CD8-positive, alpha-beta memory T cell (primary cell): ENCODE measurements at regions not wholly inside any gene's neighbourhood (a gene's known extent, or its start where the extent isn't known, plus 50 kb on each side); places are given as distances from the start of the nearest gene placed in this dataset.

ENCODE experiments used
- CTCF ChIA-PET: fragments of 350-600 bp; sonication (Branson Sonifier 250); formaldehyde crosslinking; loops from one replicate; lab custom pipeline; 2021; ENCODE audit warnings: antibody characterized with exemption; lab: Charles Lee
- POLR2A ChIA-PET: fragments of 350-600 bp; sonication (Branson Sonifier 250); formaldehyde crosslinking; loops from one replicate; lab custom pipeline; 2021; ENCODE audit warnings: antibody characterized with exemption; lab: Charles Lee
- DNase-seq, 5 donors: peaks; one replicate each; pipeline versions ENCODE4 v3.0.0 to v3.0.0-alpha.2; 2020 to 2022; ENCODE audit warnings: mixed read lengths in 1 of 5
- H3K27ac ChIP-seq: one replicate; pipeline ENCODE4 v1.7.0; 2013; ENCODE audit warnings: low read depth, mild to moderate bottlenecking, low read length, moderate library complexity
- H3K27me3 ChIP-seq: 2 replicates; pipeline ENCODE4 v1.7.0; 2013; ENCODE audit warnings: low read length, mild to moderate bottlenecking; ENCODE audit not compliant: insufficient read depth, poor library complexity, severe bottlenecking
- H3K36me3 ChIP-seq: 2 replicates; pipeline ENCODE4 v1.7.0; 2013; ENCODE audit warnings: mild to moderate bottlenecking, low read length, moderate library complexity; ENCODE audit not compliant: insufficient read depth
- H3K4me1 ChIP-seq: 2 replicates; pipeline ENCODE4 v1.7.0; 2013; ENCODE audit warnings: mild to moderate bottlenecking, low read length, moderate library complexity; ENCODE audit not compliant: insufficient read depth
- H3K4me3 ChIP-seq: 2 replicates; pipeline ENCODE4 v1.7.0; 2013; ENCODE audit warnings: mild to moderate bottlenecking, low read length
- H3K9me3 ChIP-seq: 2 replicates; pipeline ENCODE4 v1.7.0; 2013; ENCODE audit warnings: mild to moderate bottlenecking, low read length
- H3K27ac Mint-ChIP-seq, 8 donors: one replicate each; pipeline ENCODE4 v1.8.0; 2020 to 2021; ENCODE audit warnings: mixed read lengths in 8 of 8, mild to moderate bottlenecking in 6 of 8, inconsistent platforms in 3 of 8, moderate library complexity in 3 of 8
- H3K27me3 Mint-ChIP-seq, 2 donors: one replicate each; pipeline ENCODE4 v1.8.0; 2020 to 2021; ENCODE audit warnings: mixed read lengths in 2 of 2, mild to moderate bottlenecking in 1 of 2, moderate library complexity in 1 of 2
- H3K36me3 Mint-ChIP-seq, 3 donors: one replicate each; pipeline ENCODE4 v1.8.0; 2020 to 2021; ENCODE audit warnings: mixed read lengths in 3 of 3, inconsistent platforms in 1 of 3, mild to moderate bottlenecking in 1 of 3
- H3K4me1 Mint-ChIP-seq, 3 donors: one replicate each; pipeline ENCODE4 v1.8.0; 2020 to 2021; ENCODE audit warnings: mixed read lengths in 3 of 3, inconsistent platforms in 1 of 3, mild to moderate bottlenecking in 1 of 3
- H3K4me3 Mint-ChIP-seq, 7 donors: one replicate each; pipeline ENCODE4 v1.8.0; 2020 to 2021; ENCODE audit warnings: mixed read lengths in 7 of 7, mild to moderate bottlenecking in 6 of 7, moderate library complexity in 4 of 7, inconsistent platforms in 2 of 7
- H3K9me3 Mint-ChIP-seq, 5 donors: one replicate each; pipeline ENCODE4 v1.8.0; 2020 to 2022; ENCODE audit warnings: mixed read lengths in 5 of 5, mild to moderate bottlenecking in 3 of 5, moderate library complexity in 2 of 5, inconsistent platforms in 1 of 5

DNA sequence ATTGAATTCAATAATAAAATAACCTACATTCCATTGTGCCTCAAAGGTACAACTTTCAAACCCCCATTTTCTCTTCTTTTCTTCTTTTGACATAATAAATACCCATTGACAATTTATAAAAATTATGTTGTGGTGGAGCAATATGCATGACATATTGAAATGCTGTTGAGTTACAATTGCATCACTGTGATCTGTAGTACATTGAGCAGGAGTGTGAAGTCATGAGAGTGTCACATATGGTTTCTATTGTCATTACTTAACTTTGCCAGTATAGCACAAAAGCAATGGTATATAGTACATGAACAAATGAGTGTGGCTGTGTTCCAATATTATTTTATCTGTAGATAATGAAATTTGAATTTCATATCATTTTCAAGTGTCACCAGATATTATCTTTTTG, 441.3 kb downstream of the GJA1 start:
- H3K27me3 Mint-ChIP-seq: no peaks in the 10 kb centered on the region
- ChIA-PET POLR2A (no interaction called here), CTCF (interaction anchor here (0.7 kb wide), 1 partner anchor 8 kb away, joined by 3 read pairs; no protein-coding TSS in a partner anchor)
- no peak overlapping the region for H3K27ac Mint-ChIP-seq
- Histone ChIP-seq H3K27ac (no peak overlapping the region), H3K4me1 (no peaks in the 10 kb centered on the region), H3K27me3 (no peaks in the 10 kb centered on the region), H3K36me3 (no peaks in the 10 kb centered on the region), H3K9me3 (no peaks in the 10 kb centered on the region), H3K4me3 (no peak overlapping the region)
- H3K4me1 Mint-ChIP-seq: no peaks in the 10 kb centered on the region
- H3K36me3 Mint-ChIP-seq: no peaks in the 10 kb centered on the region
- H3K4me3 Mint-ChIP-seq: no peak overlapping the region
- peaks cover 0 to 5% (median 3%) of the 10 kb centered on the region in 5 donors for H3K9me3 Mint-ChIP-seq
- no peak for DNase-seq

- no peak overlapping the region for H3K27ac ChIP-seq
- Mint-ChIP-seq H3K27me3 (no peaks in the 10 kb centered on the region), H3K27ac (no peak overlapping the region), H3K4me3 (no peak overlapping the region), H3K9me3 (peaks cover 0 to 5% (median 0%) of the 10 kb centered on the region in 5 donors), H3K4me1 (no peaks in the 10 kb centered on the region), H3K36me3 (no peaks in the 10 kb centered on the region)
- H3K27me3 ChIP-seq: no peaks in the 10 kb centered on the region
- H3K4me1 ChIP-seq: no peaks in the 10 kb centered on the region
- no peaks in the 10 kb centered on the region for H3K36me3 ChIP-seq
- H3K4me3 ChIP-seq: no peak overlapping the region
- no peak for DNase-seq
- H3K9me3 ChIP-seq: no peaks in the 10 kb centered on the region
- ChIA-PET POLR2A (no interaction called here), CTCF (no interaction called here)
Measured at GRCh38 chr6:121879149-121879548, 443.7 kb downstream of the GJA1 start.

- CTCF ChIA-PET: no interaction called here
- POLR2A ChIA-PET: no interaction called here
- Histone ChIP-seq H3K9me3 (no peaks in the 10 kb centered on the region), H3K4me3 (no peak overlapping the region), H3K27me3 (no peaks in the 10 kb centered on the region), H3K4me1 (no peaks in the 10 kb centered on the region), H3K36me3 (no peaks in the 10 kb centered on the region), H3K27ac (no peak overlapping the region)
- Mint-ChIP-seq H3K4me1 (no peaks in the 10 kb centered on the region), H3K27ac (no peak overlapping the region), H3K4me3 (no peak overlapping the region), H3K27me3 (no peaks in the 10 kb centered on the region), H3K9me3 (peaks cover 0 to 5% (median 0%) of the 10 kb centered on the region in 5 donors), H3K36me3 (no peaks in the 10 kb centered on the region)
- DNase-seq: no peak
Measured at GRCh38 chr6:121880831-121881230, 445.4 kb downstream of the GJA1 start.

DNA sequence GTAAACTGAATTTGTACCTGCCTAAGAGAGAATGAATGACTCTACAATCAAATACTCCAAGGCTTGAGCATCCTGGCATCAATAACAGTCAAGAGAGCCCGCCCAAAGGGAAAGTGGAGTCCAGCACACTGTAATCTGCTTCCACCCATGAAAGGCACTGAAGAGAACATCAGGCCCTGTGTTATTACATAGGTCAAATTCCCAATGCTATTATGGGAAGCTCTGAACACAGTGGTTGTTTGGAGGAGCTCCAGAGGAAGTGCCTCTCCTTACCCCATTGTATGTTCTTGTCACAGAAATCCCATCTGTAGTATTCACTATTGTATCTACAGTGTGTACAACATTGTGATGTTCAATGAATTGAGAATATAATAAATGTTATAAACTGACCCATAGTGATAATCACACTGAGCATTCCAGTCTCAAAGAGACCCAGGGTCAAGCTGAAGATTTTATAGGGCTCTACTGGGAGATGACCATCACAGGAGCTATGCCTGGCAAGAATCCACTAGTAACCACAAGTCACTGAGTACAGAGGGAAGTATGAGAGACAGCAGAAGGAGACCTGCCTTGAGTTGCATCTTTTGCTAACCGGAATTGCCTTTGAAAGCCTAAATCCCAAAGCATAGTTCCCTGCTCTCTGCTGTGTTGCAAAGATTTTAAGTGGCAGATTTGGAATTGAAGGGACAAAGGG, 446.7 kb downstream of the GJA1 start:
- no peaks in the 10 kb centered on the region for H3K4me1 ChIP-seq
- Mint-ChIP-seq H3K27me3 (no peaks in the 10 kb centered on the region), H3K27ac (no peak overlapping the region), H3K4me3 (no peak overlapping the region), H3K4me1 (no peaks in the 10 kb centered on the region), H3K9me3 (peaks cover 0 to 3% (median 0%) of the 10 kb centered on the region in 5 donors), H3K36me3 (no peaks in the 10 kb centered on the region)
- H3K27ac ChIP-seq: no peak overlapping the region
- H3K4me3 ChIP-seq: no peak overlapping the region
- ChIA-PET POLR2A (no interaction called here), CTCF (no interaction called here)
- H3K9me3 ChIP-seq: no peaks in the 10 kb centered on the region
- no peaks in the 10 kb centered on the region for H3K36me3 ChIP-seq
- no peak for DNase-seq
- no peaks in the 10 kb centered on the region for H3K27me3 ChIP-seq

GRCh38 chr6:121884091-121884490, 448.6 kb downstream of the GJA1 start:
- H3K4me1 Mint-ChIP-seq: no peaks in the 10 kb centered on the region
- H3K9me3 ChIP-seq: no peaks in the 10 kb centered on the region
- POLR2A ChIA-PET: no interaction called here
- H3K4me3 Mint-ChIP-seq: no peak overlapping the region
- no peak overlapping the region for H3K4me3 ChIP-seq
- no peak overlapping the region for H3K27ac ChIP-seq
- no peak for DNase-seq
- no peaks in the 10 kb centered on the region for H3K4me1 ChIP-seq
- H3K27me3 Mint-ChIP-seq: no peaks in the 10 kb centered on the region
- no peaks in the 10 kb centered on the region for H3K27me3 ChIP-seq
- H3K9me3 Mint-ChIP-seq: peaks cover 0 to 3% (median 1%) of the 10 kb centered on the region in 5 donors
- no peak overlapping the region for H3K27ac Mint-ChIP-seq
- no peaks in the 10 kb centered on the region for H3K36me3 ChIP-seq
- CTCF ChIA-PET: no interaction called here
- no peaks in the 10 kb centered on the region for H3K36me3 Mint-ChIP-seq

DNA sequence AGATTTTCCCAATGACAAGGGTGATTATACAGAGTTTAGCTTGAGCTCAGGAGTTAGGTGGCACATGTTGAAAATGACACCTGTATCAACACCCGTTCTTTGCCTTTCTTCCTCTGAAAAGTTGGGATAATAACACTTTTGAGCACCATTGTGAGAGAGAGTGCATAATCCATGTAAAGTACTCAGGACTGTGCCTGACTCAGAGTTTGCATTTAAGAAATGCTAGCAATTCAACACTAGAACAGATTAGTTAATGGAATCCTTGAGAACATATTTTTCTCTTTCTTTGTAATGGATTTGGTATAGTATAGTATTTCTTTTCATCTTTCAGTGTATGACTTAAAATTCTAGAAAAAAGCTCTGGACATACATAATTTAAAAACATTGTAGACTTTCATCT, 449.2 kb downstream of the GJA1 start:
- no peak overlapping the region for H3K4me3 Mint-ChIP-seq
- POLR2A ChIA-PET: no interaction called here
- no peaks in the 10 kb centered on the region for H3K36me3 Mint-ChIP-seq
- H3K36me3 ChIP-seq: no peaks in the 10 kb centered on the region
- no peak for DNase-seq
- H3K27ac ChIP-seq: no peak overlapping the region
- H3K4me1 ChIP-seq: no peaks in the 10 kb centered on the region
- H3K9me3 ChIP-seq: no peaks in the 10 kb centered on the region
- H3K27me3 Mint-ChIP-seq: no peaks in the 10 kb centered on the region
- H3K27me3 ChIP-seq: no peaks in the 10 kb centered on the region
- no peaks in the 10 kb centered on the region for H3K4me1 Mint-ChIP-seq
- no peak overlapping the region for H3K27ac Mint-ChIP-seq
- peaks cover 0 to 3% (median 1%) of the 10 kb centered on the region in 5 donors for H3K9me3 Mint-ChIP-seq
- CTCF ChIA-PET: interaction anchor here (1.0 kb wide), 1 partner anchor 8 kb away, joined by 3 read pairs; no protein-coding TSS in a partner anchor
- H3K4me3 ChIP-seq: no peak overlapping the region

DNA sequence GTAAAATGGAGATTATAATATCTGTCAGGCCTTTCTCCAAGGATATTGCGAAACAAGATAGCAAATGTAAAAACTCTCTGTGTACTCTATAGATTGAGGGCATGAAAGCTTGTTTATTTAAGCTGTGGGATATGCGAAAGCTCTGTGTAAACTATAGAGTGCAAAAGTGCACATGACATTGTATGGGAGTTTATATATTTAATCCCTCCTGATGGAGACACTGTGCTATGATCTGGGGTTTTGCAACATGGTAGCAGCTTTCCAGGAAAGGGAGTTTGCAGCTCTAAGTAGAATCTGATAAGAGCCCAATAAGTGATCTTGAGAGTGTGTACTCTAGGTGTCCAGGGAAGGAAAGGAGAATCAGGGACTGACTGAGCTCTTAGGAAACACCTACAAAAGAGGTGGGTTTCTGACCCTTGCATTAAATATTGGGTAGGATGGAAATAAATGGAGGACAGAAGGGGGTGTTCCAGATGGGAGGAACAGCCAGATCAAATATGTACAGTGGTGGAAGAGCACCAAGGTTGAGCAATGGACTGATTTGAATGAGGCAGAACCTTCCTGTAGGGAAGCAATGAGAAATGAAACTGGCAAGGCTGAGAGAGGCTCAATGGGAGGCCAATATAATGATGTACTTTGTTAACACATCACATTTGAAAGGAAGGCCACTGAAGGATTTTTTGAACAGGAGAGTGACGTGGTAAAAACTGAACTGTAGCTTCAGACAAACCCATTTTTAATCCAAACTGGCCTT, 450.1 kb downstream of the GJA1 start:
- Mint-ChIP-seq H3K4me3 (no peak overlapping the region), H3K36me3 (no peaks in the 10 kb centered on the region), H3K27me3 (no peaks in the 10 kb centered on the region), H3K9me3 (peaks cover 0 to 3% (median 1%) of the 10 kb centered on the region in 5 donors), H3K4me1 (no peaks in the 10 kb centered on the region), H3K27ac (no peak overlapping the region)
- Histone ChIP-seq H3K27ac (no peak overlapping the region), H3K36me3 (no peaks in the 10 kb centered on the region), H3K27me3 (no peaks in the 10 kb centered on the region), H3K9me3 (no peaks in the 10 kb centered on the region), H3K4me1 (no peaks in the 10 kb centered on the region), H3K4me3 (no peak overlapping the region)
- DNase-seq: no peak
- CTCF ChIA-PET: interaction anchor here (1.0 kb wide), 1 partner anchor 9 kb away, joined by 3 read pairs; no protein-coding TSS in a partner anchor
- POLR2A ChIA-PET: no interaction called here

DNA sequence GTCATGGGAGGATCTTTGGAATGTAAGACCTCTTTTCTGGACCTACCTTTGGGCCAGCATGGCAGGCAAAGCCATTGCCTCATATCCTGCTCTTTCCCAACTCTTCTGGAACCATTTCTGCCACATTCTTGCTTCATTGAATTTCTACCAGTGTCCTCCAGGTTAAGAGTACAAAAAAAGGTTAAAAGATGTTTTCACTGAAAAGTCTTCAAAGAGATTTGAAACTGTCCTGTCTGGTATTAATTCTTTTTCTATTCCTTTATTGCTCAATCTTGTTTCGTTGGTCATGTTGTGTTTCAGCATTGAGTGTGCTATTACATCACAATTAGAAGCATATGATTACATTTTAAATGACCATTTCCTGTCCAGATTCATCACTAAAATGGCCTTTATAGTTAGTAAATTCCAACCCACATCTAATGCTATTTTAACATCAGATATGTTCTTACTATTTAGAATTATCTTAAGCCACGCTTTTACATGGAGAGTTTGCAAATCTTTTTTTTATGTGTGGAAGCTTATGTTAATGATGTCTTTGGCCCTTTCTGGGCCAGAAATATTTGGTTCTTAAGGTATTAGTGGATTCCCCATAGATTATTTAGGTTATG, 450.9 kb downstream of the GJA1 start:
- Histone ChIP-seq H3K4me1 (no peaks in the 10 kb centered on the region), H3K9me3 (no peaks in the 10 kb centered on the region), H3K27me3 (no peaks in the 10 kb centered on the region), H3K4me3 (no peak overlapping the region), H3K36me3 (no peaks in the 10 kb centered on the region), H3K27ac (no peak overlapping the region)
- no peak for DNase-seq
- H3K27ac Mint-ChIP-seq: no peak overlapping the region
- no peaks in the 10 kb centered on the region for H3K36me3 Mint-ChIP-seq
- no peak overlapping the region for H3K4me3 Mint-ChIP-seq
- H3K4me1 Mint-ChIP-seq: no peaks in the 10 kb centered on the region
- peaks cover 0 to 3% (median 1%) of the 10 kb centered on the region in 5 donors for H3K9me3 Mint-ChIP-seq
- ChIA-PET CTCF (no interaction called here), POLR2A (no interaction called here)
- H3K27me3 Mint-ChIP-seq: no peaks in the 10 kb centered on the region
